HEK293T (cell line): ENCODE measurements at regions not wholly inside any gene's neighbourhood (a gene's known extent, or its start where the extent isn't known, plus 50 kb on each side); places are given as distances from the start of the nearest gene placed in this dataset.
A peak's percentile ranks its signal among the peaks of the same experiment; 100 is the strongest.
"Not testable (repeated sequence)": the region's sequence is repeated elsewhere in the genome, so short reads cannot be mapped to it uniquely, and the experiment has no call there.

Experiments
- CTCF ChIA-PET: fragments of 350-600 bp; formaldehyde crosslinking; extraction: SDS; loops from one replicate; lab custom pipeline; 2021; ENCODE audit warnings: antibody characterized with exemption, inconsistent platforms; lab: Yijun Ruan, JAX
- POLR2A ChIA-PET: fragments of 350-600 bp; formaldehyde crosslinking; extraction: SDS; loops from one replicate; lab custom pipeline; 2020; ENCODE audit warnings: antibody characterized with exemption, inconsistent platforms; lab: Yijun Ruan, JAX
- DNase-seq: peaks from one replicate; pipeline ENCODE4 v3.0.0; 2012; ENCODE audit warnings: mixed read lengths; ENCODE audit errors: extremely low spot score
- ARNT ChIP-seq: fragments of 450-650 bp; IDR thresholded peaks from 2 replicates; pipeline ENCODE4 v1.6.1; 2017; ENCODE audit warnings: mild to moderate bottlenecking
- BHLHE40 ChIP-seq: fragments of 450-650 bp; IDR thresholded peaks from 2 replicates; pipeline ENCODE4 v1.6.1; 2016; ENCODE audit warnings: mild to moderate bottlenecking, moderate library complexity, borderline replicate concordance
- CTBP1 ChIP-seq: fragments of 450-650 bp; IDR thresholded peaks from 2 replicates; pipeline ENCODE4 v1.6.1; 2016; ENCODE audit warnings: borderline replicate concordance
- ELF4 ChIP-seq: fragments of 450-650 bp; IDR thresholded peaks from 2 replicates; pipeline ENCODE4 v1.6.1; 2017; ENCODE audit warnings: antibody characterized with exemption
- FOXA1 ChIP-seq: fragments of 450-650 bp; IDR thresholded peaks from 2 replicates; pipeline ENCODE4 v1.6.1; 2016; ENCODE audit warnings: mild to moderate bottlenecking
- FOXK2 ChIP-seq: fragments of 450-650 bp; IDR thresholded peaks from 2 replicates; pipeline ENCODE4 v1.6.1; 2016; ENCODE audit warnings: mild to moderate bottlenecking
- FOXM1 ChIP-seq: fragments of 450-650 bp; IDR thresholded peaks from 2 replicates; pipeline ENCODE4 v1.6.1; 2017; ENCODE audit warnings: mild to moderate bottlenecking, borderline replicate concordance
- HDGF ChIP-seq: fragments of 450-650 bp; IDR thresholded peaks from 2 replicates; pipeline ENCODE4 v1.6.1; 2017; ENCODE audit warnings: antibody characterized with exemption, borderline replicate concordance
- L3MBTL2 ChIP-seq: fragments of 450-650 bp; conservative IDR thresholded peaks from 2 replicates; pipeline ENCODE4 v1.6.1; 2016; ENCODE audit warnings: mild to moderate bottlenecking
- LEF1 ChIP-seq: fragments of 450-650 bp; IDR thresholded peaks from 2 replicates; pipeline ENCODE4 v1.6.1; 2017; ENCODE audit warnings: mild to moderate bottlenecking, borderline replicate concordance
- NFRKB ChIP-seq: fragments of 450-650 bp; IDR thresholded peaks from 2 replicates; pipeline ENCODE4 v1.6.1; 2016; ENCODE audit warnings: mild to moderate bottlenecking, moderate library complexity
- PKNOX1 ChIP-seq: fragments of 450-650 bp; IDR thresholded peaks from 2 replicates; pipeline ENCODE4 v1.6.1; 2016
- SP1 ChIP-seq: fragments of 450-650 bp; IDR thresholded peaks from 2 replicates; pipeline ENCODE4 v1.6.1; 2017
- SUZ12 ChIP-seq: fragments of 450-650 bp; IDR thresholded peaks from 2 replicates; pipeline ENCODE4 v1.6.1; 2016; ENCODE audit warnings: mild to moderate bottlenecking
- TARDBP ChIP-seq: fragments of 450-650 bp; IDR thresholded peaks from 2 replicates; pipeline ENCODE4 v1.6.1; 2016
- ZNF384 ChIP-seq: fragments of 450-650 bp; IDR thresholded peaks from 2 replicates; pipeline ENCODE4 v1.6.1; 2016

GRCh38 chr11:90629229-90629806 is 406.5 kb upstream of the CHORDC1 start:
- DNase-seq, result no peak
- TF ChIP-seq CTBP1 (no peak), SP1 (no peak), NFRKB (no peak), FOXK2 (no peak), FOXM1 (no peak), L3MBTL2 (no peak), ARNT (no peak), HDGF (no peak), FOXA1 (no peak)
- POLR2A ChIA-PET, result no interaction called here
- CTCF ChIA-PET, result no interaction called here

- ChIA-PET CTCF (no interaction called here), POLR2A (no interaction called here)
- no peak for DNase-seq
- no peak for TF ChIP-seq NFRKB
- no peak for TF ChIP-seq TARDBP
- TF ChIP-seq FOXM1, result no peak
- no peak for TF ChIP-seq SP1
- TF ChIP-seq ZNF384, result no peak
- TF ChIP-seq ELF4, result no peak
- TF ChIP-seq SUZ12, result no peak
- no peak for TF ChIP-seq FOXA1
- no peak for TF ChIP-seq HDGF
- no peak for TF ChIP-seq ARNT
- TF ChIP-seq L3MBTL2, result no peak
- no peak for TF ChIP-seq FOXK2
- TF ChIP-seq LEF1, result no peak
- no peak for TF ChIP-seq BHLHE40
- no peak for TF ChIP-seq CTBP1
- TF ChIP-seq PKNOX1, result no peak
Observed at GRCh38 chr11:90614318-90614717, 391.5 kb upstream of the CHORDC1 start.

GRCh38 chr11:90613037-90613436 is 390.2 kb upstream of the CHORDC1 start:
- DNase-seq, CTCF ChIA-PET, POLR2A ChIA-PET: not testable (repeated sequence)

- ChIA-PET POLR2A (no interaction called here), CTCF (no interaction called here)
- TF ChIP-seq FOXA1, result no peak
- no peak for TF ChIP-seq TARDBP
- no peak for TF ChIP-seq ZNF384
- no peak for TF ChIP-seq SP1
- no peak for TF ChIP-seq ARNT
- DNase-seq, result no peak
Observed at GRCh38 chr11:90606721-90607120, 383.9 kb upstream of the CHORDC1 start.

GRCh38 chr11:90601261-90601660 is 378.4 kb upstream of the CHORDC1 start:
- POLR2A ChIA-PET, result no interaction called here
- CTCF ChIA-PET, result no interaction called here

GRCh38 chr11:90594658-90595057 is 371.8 kb upstream of the CHORDC1 start:
- ChIA-PET CTCF (no interaction called here), POLR2A (no interaction called here)
- TF ChIP-seq LEF1 (no peak), HDGF (no peak), PKNOX1 (no peak), FOXK2 (no peak), NFRKB (no peak), ELF4 (no peak), CTBP1 (no peak), SUZ12 (no peak), ARNT (no peak), BHLHE40 (no peak), FOXM1 (no peak), FOXA1 (no peak), ZNF384 (no peak), L3MBTL2 (no peak), SP1 (no peak), TARDBP (no peak)
- DNase-seq, result peak; percentile 12

More at GRCh38 chr11:90601261-90601660, 378.4 kb upstream of the CHORDC1 start:
- no peak for DNase-seq
- TF ChIP-seq LEF1 (no peak), FOXK2 (no peak), ZNF384 (no peak), FOXM1 (no peak), PKNOX1 (no peak), BHLHE40 (no peak), FOXA1 (no peak), SP1 (no peak), CTBP1 (no peak)

- ChIA-PET POLR2A (no interaction called here), CTCF (no interaction called here)
- TF ChIP-seq FOXM1 (no peak), ELF4 (no peak), ARNT (no peak), SP1 (no peak), FOXK2 (no peak)
- DNase-seq, result no peak
Observed at GRCh38 chr11:90593099-90593498, 370.2 kb upstream of the CHORDC1 start.
